Thyroid gland (tissue), 4 donors: ENCODE measurements at regions not wholly inside any gene's neighbourhood (a gene's known extent, or its start where the extent isn't known, plus 50 kb on each side); places are given as distances from the start of the nearest gene placed in this dataset.

ENCODE experiments used
- POLR2A ChIP-seq, 2 donors: fragments of 450-650 bp; IDR thresholded peaks; one replicate each; pipeline ENCODE4 v1.6.1; 2017; ENCODE audit warnings: antibody characterized with exemption in 2 of 2, mild to moderate bottlenecking in 2 of 2, moderate library complexity in 1 of 2
- TF ChIP-seq, protein P1 (sequence below), 6 experiments: fragments of 200-600 bp in 3 of 6; fragments of 450-650 bp in 3 of 6; sonication (generic) in 3 of 6; IDR thresholded peaks; one replicate each; pipeline ENCODE4 v1.5.1; 2016 to 2019; ENCODE audit warnings: antibody characterized with exemption in 6 of 6, mild to moderate bottlenecking in 2 of 6, inconsistent platforms in 1 of 6, moderate library complexity in 1 of 6

GRCh38 chr10:29181936-29182335 is 106.9 kb upstream of the LYZL1 start:
- no peak for TF ChIP-seq POLR2A (IDR thresholded peaks at IDR 0.05)
- TF ChIP-seq, protein P1, sequence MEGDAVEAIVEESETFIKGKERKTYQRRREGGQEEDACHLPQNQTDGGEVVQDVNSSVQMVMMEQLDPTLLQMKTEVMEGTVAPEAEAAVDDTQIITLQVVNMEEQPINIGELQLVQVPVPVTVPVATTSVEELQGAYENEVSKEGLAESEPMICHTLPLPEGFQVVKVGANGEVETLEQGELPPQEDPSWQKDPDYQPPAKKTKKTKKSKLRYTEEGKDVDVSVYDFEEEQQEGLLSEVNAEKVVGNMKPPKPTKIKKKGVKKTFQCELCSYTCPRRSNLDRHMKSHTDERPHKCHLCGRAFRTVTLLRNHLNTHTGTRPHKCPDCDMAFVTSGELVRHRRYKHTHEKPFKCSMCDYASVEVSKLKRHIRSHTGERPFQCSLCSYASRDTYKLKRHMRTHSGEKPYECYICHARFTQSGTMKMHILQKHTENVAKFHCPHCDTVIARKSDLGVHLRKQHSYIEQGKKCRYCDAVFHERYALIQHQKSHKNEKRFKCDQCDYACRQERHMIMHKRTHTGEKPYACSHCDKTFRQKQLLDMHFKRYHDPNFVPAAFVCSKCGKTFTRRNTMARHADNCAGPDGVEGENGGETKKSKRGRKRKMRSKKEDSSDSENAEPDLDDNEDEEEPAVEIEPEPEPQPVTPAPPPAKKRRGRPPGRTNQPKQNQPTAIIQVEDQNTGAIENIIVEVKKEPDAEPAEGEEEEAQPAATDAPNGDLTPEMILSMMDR (IDR thresholded peaks at IDR 0.05): no peak
